ENCODE measurements at regions not wholly inside any gene's neighbourhood (a gene's known extent, or its start where the extent isn't known, plus 50 kb on each side); places are given as distances from the start of the nearest gene placed in this dataset.

- Histone ChIP-seq H3K36me3 (no peaks in the 10 kb centered on the region), H3K27ac (no peak overlapping the region), H3K27me3 (no peaks in the 10 kb centered on the region), H3K4me3 (no peak overlapping the region), H3K9me3 (no peaks in the 10 kb centered on the region), H3K4me1 (no peaks in the 10 kb centered on the region)
- DNase-seq, result no peak
- intact Hi-C loops (cut with DNase I), result no loop called here
- 45 to 54% methylated on average over 5 of the region's 5 CpGs for WGBS, 2 donors
- no peak for TF ChIP-seq POLR2A (IDR thresholded peaks at IDR 0.05)
- TF ChIP-seq CTCF (IDR thresholded peaks at IDR 0.05), result no peak
Measured at GRCh38 chr3:120524171-120524923, 71.8 kb upstream of the NDUFB4 start.

- H3K4me3 ChIP-seq, result no peak overlapping the region
- TF ChIP-seq POLR2A (IDR thresholded peaks at IDR 0.05), result no peak
- no peak for TF ChIP-seq CTCF (IDR thresholded peaks at IDR 0.05)
- H3K4me1 ChIP-seq, result no peaks in the 10 kb centered on the region
- no peak for DNase-seq
- no peaks in the 10 kb centered on the region for H3K36me3 ChIP-seq
- no peaks in the 10 kb centered on the region for H3K9me3 ChIP-seq
- WGBS, 2 donors, result 50 to 64% methylated on average over 6 of the region's 6 CpGs
- no peak overlapping the region for H3K27ac ChIP-seq
- intact Hi-C loops (cut with DNase I), result no loop called here
- no peaks in the 10 kb centered on the region for H3K27me3 ChIP-seq
Measured at GRCh38 chr3:120516136-120516535, 65.3 kb upstream of the FSTL1 start.

- H3K4me1 ChIP-seq, result no peaks in the 10 kb centered on the region
- H3K36me3 ChIP-seq, result no peaks in the 10 kb centered on the region
- no peak for TF ChIP-seq CTCF (IDR thresholded peaks at IDR 0.05)
- TF ChIP-seq POLR2A (IDR thresholded peaks at IDR 0.05), result no peak
- no peak overlapping the region for H3K27ac ChIP-seq
- H3K9me3 ChIP-seq, result no peaks in the 10 kb centered on the region
- no peak overlapping the region for H3K4me3 ChIP-seq
- intact Hi-C loops (cut with DNase I), result no loop called here
- no peaks in the 10 kb centered on the region for H3K27me3 ChIP-seq
- 62% methylated on average over 2 of the region's 2 CpGs for WGBS, 2 donors
- no peak for DNase-seq
Measured at GRCh38 chr3:120512655-120513054, 61.9 kb upstream of the FSTL1 start.

- no peaks in the 10 kb centered on the region for H3K36me3 ChIP-seq
- H3K4me1 ChIP-seq, result peaks cover 0 to 15% (median 8%) of the 10 kb centered on the region in 3 donors
- intact Hi-C loops (cut with DNase I), result no loop called here
- WGBS, 2 donors, result 39 to 48% methylated on average over 10 of the region's 10 CpGs
- H3K27ac ChIP-seq, result peak overlapping the region in 1 of 4 donors; percentile 3
- H3K9me3 ChIP-seq, result no peaks in the 10 kb centered on the region
- TF ChIP-seq POLR2A (IDR thresholded peaks at IDR 0.05) (no peak), CTCF (IDR thresholded peaks at IDR 0.05) (peak in 5 of 6 experiments; percentile 42 to 63 (median 54))
- no peaks in the 10 kb centered on the region for H3K27me3 ChIP-seq
- no peak for DNase-seq
- H3K4me3 ChIP-seq, result peak overlapping the region in 1 of 4 donors; percentile 10
Measured at GRCh38 chr3:120506828-120507774, 56.3 kb upstream of the FSTL1 start.
